ENCODE measurements at regions not wholly inside any gene's neighbourhood (a gene's known extent, or its start where the extent isn't known, plus 50 kb on each side); places are given as distances from the start of the nearest gene placed in this dataset.
"Not testable (repeated sequence)": the region's sequence is repeated elsewhere in the genome, so short reads cannot be mapped to it uniquely, and the experiment has no call there.

GRCh38 chr18:11372163-11372562, 222.8 kb upstream of the PIEZO2 start:
- DNase-seq: no peak

GRCh38 chr18:11369556-11369955, 220.2 kb upstream of the PIEZO2 start:
- no peak for DNase-seq

GRCh38 chr18:11368020-11368419, 218.7 kb upstream of the PIEZO2 start:
- DNase-seq: no peak

- DNase-seq: no peak
Measured at GRCh38 chr18:11367351-11367750, 218.0 kb upstream of the PIEZO2 start.

DNA sequence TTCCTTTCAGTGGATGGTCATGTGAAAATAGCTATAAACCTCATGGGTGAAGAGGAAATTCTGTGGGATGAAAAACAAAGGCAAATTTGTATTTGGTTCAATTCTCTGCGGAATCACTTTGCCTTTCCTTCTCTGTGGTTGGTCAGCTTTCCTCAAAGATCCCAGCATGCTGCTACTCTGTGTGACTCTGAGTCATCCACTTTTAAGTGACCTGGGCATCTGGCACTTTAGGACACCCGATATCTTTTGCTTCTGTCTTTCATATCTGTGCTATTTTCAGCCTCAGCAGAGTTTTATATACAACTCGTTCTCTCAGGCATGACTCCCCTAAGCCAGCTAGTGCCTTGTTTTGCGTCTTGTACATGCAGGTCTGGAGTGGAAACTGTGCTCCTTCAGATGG, 217.0 kb upstream of the PIEZO2 start:
- DNase-seq: no peak

- DNase-seq: no peak
Measured at GRCh38 chr18:11362856-11363255, 213.5 kb upstream of the PIEZO2 start.

DNA sequence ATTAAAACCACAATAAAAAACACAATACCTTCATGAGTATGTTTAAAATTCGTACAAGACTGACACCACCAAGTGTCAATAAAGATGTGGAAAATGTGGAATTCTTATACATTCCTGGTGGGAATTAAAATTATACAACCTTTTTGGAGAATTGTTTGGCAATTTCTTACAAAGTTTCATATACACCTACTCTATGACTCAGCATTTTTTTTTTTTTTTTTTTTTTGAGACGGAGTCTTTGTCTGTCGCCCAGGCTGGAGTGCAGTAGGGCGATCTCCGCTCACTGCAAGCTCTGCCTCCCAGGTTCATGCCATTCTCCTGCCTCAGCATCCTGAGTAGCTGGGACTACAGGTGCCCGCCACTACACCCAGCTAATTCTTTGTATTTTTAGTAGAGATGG, 212.5 kb upstream of the PIEZO2 start:
- not testable (repeated sequence) for DNase-seq

- DNase-seq: no peak
Measured at GRCh38 chr18:11357678-11358077, 208.3 kb upstream of the PIEZO2 start.

DNA sequence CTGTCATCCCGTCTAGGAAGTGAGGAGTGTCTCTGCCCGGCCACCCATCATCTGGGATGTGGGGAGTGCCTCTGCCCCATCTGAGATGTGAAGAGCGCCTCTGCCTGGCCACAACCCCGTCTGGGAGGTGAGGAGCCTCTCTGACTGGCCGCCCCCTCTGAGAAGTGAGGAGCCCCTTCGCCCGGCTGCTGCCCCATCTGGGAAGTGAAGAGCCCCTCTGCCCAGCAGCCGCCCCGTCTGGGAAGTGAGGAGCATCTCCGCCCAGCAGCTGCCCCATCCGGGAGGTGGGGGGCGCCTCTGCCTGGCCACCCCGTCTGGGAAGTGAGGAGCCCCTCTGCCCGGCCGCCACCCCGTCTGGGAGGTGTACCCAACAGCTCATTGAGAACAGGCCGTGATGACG, 195.2 kb upstream of the PIEZO2 start:
- not testable (repeated sequence) for DNase-seq

DNA sequence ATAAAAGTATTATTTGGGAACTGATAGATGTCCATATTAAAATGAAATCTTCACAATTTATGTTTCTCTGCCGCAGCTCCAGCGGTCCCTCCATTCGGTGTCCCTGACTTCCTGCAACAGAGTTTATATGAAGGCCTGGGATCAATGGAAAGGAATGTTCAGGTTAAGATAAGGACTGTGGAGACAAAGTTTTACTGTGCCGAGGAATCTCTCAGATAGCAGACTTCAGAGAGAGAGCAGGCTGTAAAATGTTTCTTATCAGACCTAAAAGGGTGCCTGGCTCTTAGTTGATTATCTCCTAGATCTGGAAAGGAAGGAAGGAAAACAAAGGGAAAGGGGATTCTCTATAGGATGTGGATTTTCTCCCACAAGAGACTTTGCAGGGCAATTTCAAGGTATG, 193.7 kb upstream of the PIEZO2 start:
- DNase-seq: no peak

DNA sequence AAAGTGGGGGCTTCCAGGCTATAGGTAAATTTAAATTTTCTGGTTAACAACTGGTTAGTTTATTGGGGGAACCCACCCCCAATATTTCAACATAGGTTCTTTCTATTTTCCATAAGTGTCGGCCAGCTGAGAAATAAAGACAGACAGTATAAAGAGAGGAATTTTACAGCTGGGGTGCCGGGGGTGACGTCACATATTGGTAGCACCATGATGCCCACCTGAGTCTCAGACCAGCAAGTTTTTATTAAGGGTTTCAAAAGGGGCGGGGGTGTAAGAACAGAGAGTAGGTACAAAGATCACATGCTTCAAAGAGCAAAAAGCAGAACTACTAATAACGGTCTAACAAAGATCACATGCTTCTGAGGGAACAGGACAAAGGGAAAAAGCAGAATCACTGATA, 192.7 kb upstream of the PIEZO2 start:
- DNase-seq: not testable (repeated sequence)

- no peak for DNase-seq
Measured at GRCh38 chr18:11339188-11339775, 189.9 kb upstream of the PIEZO2 start.

GRCh38 chr18:11336241-11336640, 186.9 kb upstream of the PIEZO2 start:
- no peak for DNase-seq

DNA sequence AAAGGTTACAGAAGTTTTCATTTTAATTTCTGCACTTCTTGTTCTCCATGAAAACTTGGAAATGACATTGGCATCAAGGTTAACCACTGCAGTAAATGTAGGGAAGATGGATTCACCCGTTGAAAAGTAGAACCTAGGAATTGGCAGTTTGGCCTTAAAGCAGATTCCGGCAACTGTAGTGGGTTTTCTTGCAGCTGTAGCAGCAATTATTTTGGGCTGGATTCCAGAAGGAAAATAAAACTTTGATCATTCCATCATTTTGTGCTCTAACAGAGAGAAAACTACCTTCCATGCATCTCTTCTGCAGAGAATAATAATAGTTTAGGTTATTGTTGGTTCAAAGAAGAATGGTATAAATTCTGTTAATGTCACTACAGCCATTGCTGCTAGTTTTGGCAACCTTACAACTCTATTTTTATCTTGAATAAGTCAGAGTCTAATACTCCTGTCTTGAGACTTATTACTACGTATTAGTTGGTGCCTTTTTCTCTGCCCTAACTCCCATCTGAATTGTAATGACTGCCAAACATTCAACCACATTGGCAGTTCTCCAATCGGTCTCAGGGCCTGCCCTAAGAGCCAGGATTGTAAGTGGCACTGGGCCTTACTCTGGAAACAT, 178.1 kb upstream of the PIEZO2 start:
- no peak for DNase-seq

GRCh38 chr18:11324956-11325882, 175.8 kb upstream of the PIEZO2 start:
- DNase-seq: no peak

GRCh38 chr18:11324510-11324909, 175.1 kb upstream of the PIEZO2 start:
- DNase-seq: no peak

DNA sequence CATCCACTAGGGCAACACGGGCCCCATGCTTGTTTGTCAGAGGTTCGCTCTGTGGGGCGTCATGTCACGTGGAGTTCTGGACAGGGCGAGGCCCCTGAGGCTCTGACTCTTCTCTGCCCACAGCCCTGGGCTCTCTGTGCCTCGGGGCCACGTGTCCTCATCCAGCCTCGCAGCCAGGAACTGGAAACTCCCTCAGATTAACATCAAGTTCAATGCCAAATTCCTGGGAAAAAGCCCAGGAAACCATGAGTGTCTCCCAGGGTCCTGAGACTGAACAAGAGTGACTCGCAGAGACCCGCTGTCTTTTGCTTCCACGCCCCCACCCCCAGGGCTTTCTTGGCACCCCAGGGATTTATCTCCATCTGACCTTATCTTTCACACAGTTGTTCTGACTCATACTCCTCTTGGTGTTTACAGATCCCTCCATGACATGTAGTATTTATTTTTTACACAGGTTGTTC, 174.0 kb upstream of the PIEZO2 start:
- DNase-seq: no peak

DNA sequence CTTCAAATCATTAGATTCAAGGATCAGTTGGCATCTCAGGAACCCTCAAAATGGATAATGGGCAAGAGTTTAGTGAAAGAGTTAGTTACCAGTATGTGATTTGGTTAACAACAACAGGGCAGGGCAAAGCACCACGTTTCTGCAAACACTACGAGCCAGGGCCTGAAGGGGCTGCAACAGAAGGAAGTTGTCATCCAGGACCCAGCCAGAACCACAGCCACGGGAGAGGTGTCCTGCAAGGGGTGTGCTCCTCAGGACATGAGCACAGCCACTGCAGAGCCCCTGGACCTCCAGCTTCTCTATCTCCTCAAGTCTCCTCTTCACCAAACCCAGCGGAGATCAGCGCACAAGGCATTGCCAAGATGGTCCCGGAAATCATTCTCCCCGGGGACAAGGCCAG, 173.3 kb upstream of the PIEZO2 start:
- DNase-seq: no peak

DNA sequence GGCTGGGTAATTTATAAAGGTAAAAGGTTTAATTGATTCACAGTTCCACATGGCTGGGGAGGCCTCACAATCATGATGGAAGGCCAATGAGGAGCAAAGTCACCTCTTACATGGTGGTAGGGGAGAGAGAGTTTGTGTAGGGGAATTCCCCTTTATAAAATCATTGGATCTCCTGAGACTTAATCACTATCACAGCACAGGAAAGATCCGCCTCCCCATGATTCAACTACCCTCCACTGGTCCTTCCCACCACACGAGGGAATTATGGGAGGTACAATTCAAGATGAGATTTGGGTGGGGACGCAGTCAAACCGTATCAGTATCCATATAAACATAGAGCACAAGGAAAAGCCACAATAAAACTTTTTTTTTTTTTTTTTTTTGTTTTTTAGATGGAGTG, 172.6 kb upstream of the PIEZO2 start:
- DNase-seq: no peak

DNA sequence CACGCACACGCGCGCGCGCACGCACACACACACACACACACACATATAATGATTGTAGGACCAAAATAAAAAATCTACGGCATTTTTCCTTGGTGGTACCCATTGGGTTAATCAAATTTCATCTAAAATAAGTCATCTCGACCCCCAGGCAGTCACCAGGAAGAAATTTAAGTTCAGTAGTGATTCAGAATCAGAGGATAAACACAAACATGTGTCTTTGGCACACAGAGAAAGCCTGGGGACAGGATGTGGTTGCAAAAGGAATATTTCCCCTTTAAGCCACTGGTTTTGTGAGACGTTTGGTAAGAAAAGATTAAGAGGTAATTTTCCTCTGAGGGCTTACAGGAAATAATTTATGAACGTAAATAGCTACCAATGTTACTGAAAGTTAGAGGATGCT, 171.6 kb upstream of the PIEZO2 start:
- DNase-seq: no peak

DNA sequence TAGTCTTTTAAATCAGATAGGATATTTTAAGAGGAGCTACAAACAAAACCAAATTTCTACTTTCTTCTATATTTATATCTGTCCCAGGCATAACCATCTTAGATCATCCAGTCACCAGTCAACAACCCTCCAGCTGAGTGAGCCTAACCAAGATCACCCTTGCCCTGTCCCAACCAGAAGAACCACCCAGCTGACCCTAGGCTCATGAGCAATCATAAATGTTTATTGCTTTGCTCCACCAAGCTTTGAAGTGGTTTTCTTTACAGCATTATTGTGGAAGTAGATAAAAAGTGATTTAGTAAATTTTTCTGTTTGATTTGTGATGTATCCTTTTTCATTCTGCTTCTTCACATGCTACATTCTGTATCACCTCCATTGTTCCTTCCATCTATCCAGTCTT, 167.2 kb upstream of the PIEZO2 start:
- no peak for DNase-seq

DNA sequence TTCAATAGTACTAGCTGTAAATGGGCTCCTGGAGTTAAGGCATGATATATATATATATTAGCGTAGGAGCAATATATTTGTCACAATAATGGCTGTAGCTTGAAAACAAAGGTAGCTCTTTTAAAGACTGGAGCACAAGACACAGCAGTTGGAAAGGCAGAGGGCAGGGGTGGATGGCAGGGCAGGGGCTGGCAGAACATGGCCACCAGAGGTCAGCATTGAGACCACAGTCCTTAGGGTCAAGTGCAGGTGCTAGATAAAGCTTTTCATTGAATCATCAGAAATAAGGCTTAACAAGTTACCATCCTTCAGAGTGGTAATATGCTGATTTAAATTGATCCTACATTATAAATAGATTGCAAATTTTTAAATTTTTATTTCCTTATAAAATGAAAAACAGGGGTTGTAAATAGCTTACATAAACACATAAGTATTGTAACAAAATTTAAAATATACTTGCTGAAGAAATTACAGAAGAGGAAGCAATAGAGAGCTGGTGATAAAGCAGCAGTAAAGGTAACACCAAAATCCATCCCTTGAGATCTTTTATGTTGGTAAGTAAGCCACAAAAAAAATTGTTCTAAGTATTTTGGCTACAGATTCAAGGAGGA, 161.2 kb upstream of the PIEZO2 start:
- no peak for DNase-seq

DNA sequence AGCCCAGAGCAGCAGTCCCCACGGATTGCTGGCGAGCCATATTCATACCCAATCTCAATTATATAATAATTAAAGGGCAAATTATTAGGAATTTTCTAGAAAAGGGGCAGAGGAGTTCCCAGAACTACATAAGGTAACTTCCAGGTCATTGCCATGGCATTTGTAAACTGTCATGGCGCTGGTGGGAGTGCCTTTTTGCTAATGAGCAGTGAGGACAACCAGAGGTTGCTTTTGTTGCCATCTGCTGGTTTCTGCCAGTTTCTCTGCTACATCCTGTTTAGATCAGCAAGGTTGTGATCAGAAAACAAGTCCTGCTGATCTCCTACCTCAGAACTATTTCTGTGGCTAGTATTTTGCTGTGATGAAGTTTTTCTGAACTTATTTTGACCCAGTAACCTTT, 159.8 kb upstream of the PIEZO2 start:
- no peak for DNase-seq

DNA sequence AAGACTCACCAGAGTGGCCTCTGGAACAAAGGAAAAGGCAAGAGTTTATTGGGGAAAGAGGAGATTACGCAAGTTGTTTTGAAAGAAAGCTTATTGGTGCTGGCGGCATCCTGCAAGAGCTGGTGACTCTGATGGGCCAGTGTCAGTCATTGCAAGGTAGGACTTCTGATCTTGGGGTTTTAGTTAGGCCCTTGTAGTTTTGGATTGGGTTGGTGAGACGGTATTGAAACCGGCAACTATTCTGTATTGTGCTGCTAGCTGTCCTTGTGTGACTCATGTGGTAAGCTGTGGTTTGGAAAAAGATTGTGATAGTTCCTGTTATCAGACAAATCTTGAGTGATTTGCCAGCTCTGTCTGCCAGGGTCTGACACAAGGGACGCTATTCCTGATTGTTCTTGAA, 159.1 kb upstream of the PIEZO2 start:
- no peak for DNase-seq

Data from activated CD4-positive, alpha-beta T cell treated with anti-CD3 and anti-CD28 coated beads, Interleukin-2, amount 50 U/mL, for 4 hours (primary cell).